Endothelial cell of umbilical vein (primary cell): ENCODE measurements at regions not wholly inside any gene's neighbourhood (a gene's known extent, or its start where the extent isn't known, plus 50 kb on each side); places are given as distances from the start of the nearest gene placed in this dataset.

ENCODE experiments used
- BruUV-seq: library from RNA; stranded (reverse); fragments of 400-500 nt; replicated peaks from 2 replicates; lab custom pipeline; 2021; lab: Mats Ljungman, UMichigan
- CTCF ChIA-PET: fragments of 300-600, 350-600 bp; sonication (Branson Sonifier 250); formaldehyde crosslinking; loops from one replicate; lab custom pipeline; 2021; ENCODE audit warnings: antibody characterized with exemption, inconsistent platforms; lab: Charles Lee
- POLR2A ChIA-PET: fragments of 300-600, 350-600 bp; sonication (Branson Sonifier 250); formaldehyde crosslinking; loops from one replicate; lab custom pipeline; 2021; ENCODE audit warnings: antibody characterized with exemption, inconsistent platforms; lab: Charles Lee
- DNase-seq: peaks from one replicate; pipeline ENCODE4 v3.0.0-alpha.2; 2011; ENCODE audit warnings: low read depth, low spot score
- FAIRE-seq: peaks from 2 replicates; lab custom pipeline; 2011; peaks lifted over from hg19 to GRCh38; lab: Jason Lieb, UNC
- H2AFZ ChIP-seq: 2 replicates; pipeline ENCODE4 v1.6.0; 2012; ENCODE audit warnings: low read depth, low read length, control low read depth, inconsistent platforms
- H3K27ac ChIP-seq: 2 replicates; pipeline ENCODE4 v1.5.1; 2011; ENCODE audit warnings: low read depth, mild to moderate bottlenecking, control low read depth, low read length, moderate library complexity; ENCODE audit not compliant: insufficient read depth
- H3K27me3 ChIP-seq, 2 experiments: 2 replicates each; pipeline versions ENCODE4 v1.6.0 to v1.6.1; 2011; ENCODE audit warnings: low read length in 2 of 2, mixed read lengths in 1 of 2; ENCODE audit not compliant: control insufficient read depth in 2 of 2, insufficient read depth in 2 of 2
- H3K36me3 ChIP-seq, 2 experiments: 2 replicates in 1 of 2; 3 replicates in 1 of 2; pipeline ENCODE4 v1.5.1; 2011; ENCODE audit warnings: low read length in 2 of 2, mild to moderate bottlenecking in 1 of 2, moderate library complexity in 1 of 2; ENCODE audit not compliant: control insufficient read depth in 2 of 2, insufficient read depth in 2 of 2; ENCODE audit errors: extremely low read depth in 1 of 2
- H3K4me1 ChIP-seq: 3 replicates; pipeline ENCODE4 v1.5.1; 2011; ENCODE audit warnings: mild to moderate bottlenecking, low read length; ENCODE audit not compliant: control insufficient read depth, insufficient read depth; ENCODE audit errors: extremely low read depth
- H3K4me2 ChIP-seq: 2 replicates; pipeline ENCODE4 v1.6.1; 2011; ENCODE audit warnings: low read length, control low read depth, mixed read lengths; ENCODE audit not compliant: insufficient read depth
- H3K4me3 ChIP-seq, 3 experiments: fragments of 200-600 bp in 1 of 3; sonication (generic), shearing (Covaris generic) in 1 of 3; replicated peaks in 1 of 3; 2 replicates each; pipeline ENCODE4 v1.5.1; 2011 to 2016; ENCODE audit warnings: control low read depth in 3 of 3, low read length in 3 of 3, mild to moderate bottlenecking in 2 of 3, inconsistent platforms in 1 of 3, low read depth in 1 of 3, moderate library complexity in 1 of 3; ENCODE audit not compliant: insufficient read depth in 1 of 3
- H3K79me2 ChIP-seq: 2 replicates; pipeline ENCODE4 v1.6.0; 2012; ENCODE audit warnings: low read length, inconsistent platforms; ENCODE audit not compliant: control insufficient read depth, insufficient read depth
- H3K9ac ChIP-seq: replicated peaks from 2 replicates; pipeline ENCODE3; 2011; ENCODE audit warnings: low read length, control low read depth; ENCODE audit not compliant: insufficient read depth; ENCODE audit errors: extremely low read depth
- H3K9me1 ChIP-seq: replicated peaks from 3 replicates; pipeline ENCODE4 v1.6.0; 2011; ENCODE audit warnings: mild to moderate bottlenecking, low read length; ENCODE audit not compliant: control insufficient read depth, insufficient read depth; ENCODE audit errors: extremely low read depth
- H3K9me3 ChIP-seq: replicated peaks from 2 replicates; pipeline ENCODE4 v1.5.1; 2012; ENCODE audit warnings: low read length, inconsistent platforms; ENCODE audit not compliant: control insufficient read depth, insufficient read depth
- H4K20me1 ChIP-seq: replicated peaks from 2 replicates; pipeline ENCODE3; 2011; ENCODE audit warnings: mild to moderate bottlenecking, low read length; ENCODE audit not compliant: control insufficient read depth, insufficient read depth; ENCODE audit errors: extremely low read depth
- EZH2 ChIP-seq: IDR thresholded peaks from 2 replicates; pipeline ENCODE4 v1.6.1; 2012; ENCODE audit warnings: borderline replicate concordance, low read depth, mild to moderate bottlenecking, moderate library complexity, low read length, inconsistent platforms; ENCODE audit not compliant: severe bottlenecking
- FOS ChIP-seq: IDR thresholded peaks from 2 replicates; pipeline ENCODE4 v1.6.1; 2011; ENCODE audit warnings: mild to moderate bottlenecking, low read length, moderate library complexity, borderline replicate concordance; ENCODE audit not compliant: insufficient read depth
- GATA2 ChIP-seq: IDR thresholded peaks from 2 replicates; pipeline ENCODE4 v1.7.0; 2011; ENCODE audit warnings: low read depth, mild to moderate bottlenecking, moderate library complexity, mixed read lengths, low read length; ENCODE audit not compliant: insufficient read length, insufficient read depth
- JUN ChIP-seq: IDR thresholded peaks from 2 replicates; pipeline ENCODE4 v1.6.1; 2011; ENCODE audit warnings: borderline replicate concordance, low read depth; ENCODE audit not compliant: insufficient read length, insufficient read depth
- MYC ChIP-seq: IDR thresholded peaks from one replicate; pipeline ENCODE4 v1.6.1; 2011; ENCODE audit warnings: mild to moderate bottlenecking, low read depth, low read length
- POLR2A ChIP-seq: IDR thresholded peaks from 2 replicates; pipeline ENCODE4 v1.6.1; 2012; ENCODE audit warnings: low read depth, mild to moderate bottlenecking, control low read depth, low read length
- POLR2AphosphoS5 ChIP-seq: IDR thresholded peaks from 2 replicates; pipeline ENCODE4 v1.6.1; 2012; ENCODE audit warnings: low read depth, mild to moderate bottlenecking, control low read depth, low read length, moderate library complexity; ENCODE audit not compliant: insufficient read depth
- dilution Hi-C: fragments of 300-500 bp; cut with MboI; formaldehyde crosslinking; loops from one replicate; pipeline ENCODE4 v1.15.0; 2019; ENCODE audit warnings: low sequenced_read_pairs; ENCODE audit not compliant: extremely low pct_ligation_motif_present
- intact Hi-C: fragments of 100-400 bp; cut with micrococcal nuclease; formaldehyde crosslinking; loops from one replicate; pipeline ENCODE4 v1.10.0; 2022
- TF ChIP-seq, protein P1 (sequence below), 2 donors: IDR thresholded peaks; 1 replicate in 1 of 2; 2 replicates in 1 of 2; pipeline ENCODE4 v1.5.1; 2011; ENCODE audit warnings: low read length in 2 of 2, mild to moderate bottlenecking in 2 of 2, moderate library complexity in 2 of 2, control low read depth in 1 of 2, inconsistent platforms in 1 of 2, low read depth in 1 of 2; ENCODE audit not compliant: insufficient read depth in 1 of 2; ENCODE audit errors: extremely low read depth in 1 of 2
- TF ChIP-seq, protein P2 (sequence below): IDR thresholded peaks from 2 replicates; pipeline ENCODE4 v1.6.1; 2011; ENCODE audit not compliant: insufficient read depth, insufficient read length

DNA sequence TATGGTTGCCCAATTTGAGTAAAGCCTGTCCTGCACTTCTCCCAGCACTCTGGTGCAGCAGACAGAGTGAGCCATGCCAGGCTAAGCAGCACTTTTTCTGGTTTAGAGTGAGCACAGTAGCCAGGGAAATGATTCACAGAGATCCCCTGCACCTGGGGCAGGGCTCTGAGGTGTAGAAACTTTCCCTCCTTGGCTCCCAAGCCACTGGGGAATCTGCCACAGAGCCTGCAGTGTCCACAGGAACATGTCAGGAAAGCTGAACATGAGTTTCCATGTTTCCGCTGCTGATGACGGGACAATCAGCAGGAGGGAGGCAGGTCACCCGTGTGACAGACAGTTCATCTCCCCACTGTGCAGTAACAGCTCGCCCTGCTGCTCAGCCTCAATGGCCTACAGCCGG, 429.9 kb upstream of the B3GAT1 start:
- no peaks in the 10 kb centered on the region for H3K4me1 ChIP-seq
- no peaks in the 10 kb centered on the region for H3K36me3 ChIP-seq
- H3K9ac ChIP-seq, result no peak overlapping the region
- no peaks in the 10 kb centered on the region for H3K27me3 ChIP-seq
- intact Hi-C loops (no loop called here), dilution Hi-C loops (no loop called here)
- CTCF ChIA-PET, result no interaction called here
- DNase-seq (no peak), FAIRE-seq (no peak)
- no TSS peak for BruUV-seq
- H2AFZ ChIP-seq, result no peak overlapping the region
- H4K20me1 ChIP-seq, result no peaks in the 10 kb centered on the region
- no peak overlapping the region for H3K4me3 ChIP-seq
- no peaks in the 10 kb centered on the region for H3K79me2 ChIP-seq
- H3K4me2 ChIP-seq, result no peak overlapping the region
- H3K9me3 ChIP-seq, result no peaks in the 10 kb centered on the region
- H3K9me1 ChIP-seq, result no peaks in the 10 kb centered on the region
- no peak overlapping the region for H3K27ac ChIP-seq
- TF ChIP-seq, protein P1, sequence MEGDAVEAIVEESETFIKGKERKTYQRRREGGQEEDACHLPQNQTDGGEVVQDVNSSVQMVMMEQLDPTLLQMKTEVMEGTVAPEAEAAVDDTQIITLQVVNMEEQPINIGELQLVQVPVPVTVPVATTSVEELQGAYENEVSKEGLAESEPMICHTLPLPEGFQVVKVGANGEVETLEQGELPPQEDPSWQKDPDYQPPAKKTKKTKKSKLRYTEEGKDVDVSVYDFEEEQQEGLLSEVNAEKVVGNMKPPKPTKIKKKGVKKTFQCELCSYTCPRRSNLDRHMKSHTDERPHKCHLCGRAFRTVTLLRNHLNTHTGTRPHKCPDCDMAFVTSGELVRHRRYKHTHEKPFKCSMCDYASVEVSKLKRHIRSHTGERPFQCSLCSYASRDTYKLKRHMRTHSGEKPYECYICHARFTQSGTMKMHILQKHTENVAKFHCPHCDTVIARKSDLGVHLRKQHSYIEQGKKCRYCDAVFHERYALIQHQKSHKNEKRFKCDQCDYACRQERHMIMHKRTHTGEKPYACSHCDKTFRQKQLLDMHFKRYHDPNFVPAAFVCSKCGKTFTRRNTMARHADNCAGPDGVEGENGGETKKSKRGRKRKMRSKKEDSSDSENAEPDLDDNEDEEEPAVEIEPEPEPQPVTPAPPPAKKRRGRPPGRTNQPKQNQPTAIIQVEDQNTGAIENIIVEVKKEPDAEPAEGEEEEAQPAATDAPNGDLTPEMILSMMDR (IDR thresholded peaks at IDR 0.05; ENCODE audit: extremely low read depth in 1 of 2, insufficient read depth in 1 of 2, low read depth in 1 of 2, low read length in 2 of 2), result no peak
- TF ChIP-seq FOS, result no peak
- no peak for TF ChIP-seq POLR2AphosphoS5
- no peak for TF ChIP-seq GATA2
- no peak for TF ChIP-seq JUN
- no peak for TF ChIP-seq MYC
- no peak for TF ChIP-seq EZH2
- no peak for TF ChIP-seq POLR2A
- TF ChIP-seq, protein P2, sequence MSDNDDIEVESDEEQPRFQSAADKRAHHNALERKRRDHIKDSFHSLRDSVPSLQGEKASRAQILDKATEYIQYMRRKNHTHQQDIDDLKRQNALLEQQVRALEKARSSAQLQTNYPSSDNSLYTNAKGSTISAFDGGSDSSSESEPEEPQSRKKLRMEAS, result no peak
- POLR2A ChIA-PET, result no interaction called here
